ENCODE measurements at regions not wholly inside any gene's neighbourhood (a gene's known extent, or its start where the extent isn't known, plus 50 kb on each side); places are given as distances from the start of the nearest gene placed in this dataset.

DNA sequence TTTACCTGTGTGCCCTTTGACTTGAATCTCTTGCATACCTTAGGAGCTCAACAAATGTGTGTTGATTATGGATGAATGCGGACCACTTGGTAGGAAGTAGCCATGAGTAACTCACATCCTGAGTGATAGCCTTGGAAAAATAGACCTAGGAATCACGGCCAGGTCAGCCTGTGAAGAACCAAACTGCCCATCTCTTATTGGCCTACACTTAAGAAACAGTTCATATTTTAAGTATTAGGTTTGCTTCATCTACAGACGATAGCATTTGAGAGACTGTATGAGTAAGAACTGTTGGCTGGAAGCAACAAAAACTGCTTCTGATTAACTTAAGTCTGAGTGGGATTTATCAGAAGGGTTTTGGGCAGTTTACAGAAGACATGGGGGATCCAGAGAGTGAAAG is 152.5 kb upstream of the ADRA1D start:
- TF ChIP-seq, protein P1, sequence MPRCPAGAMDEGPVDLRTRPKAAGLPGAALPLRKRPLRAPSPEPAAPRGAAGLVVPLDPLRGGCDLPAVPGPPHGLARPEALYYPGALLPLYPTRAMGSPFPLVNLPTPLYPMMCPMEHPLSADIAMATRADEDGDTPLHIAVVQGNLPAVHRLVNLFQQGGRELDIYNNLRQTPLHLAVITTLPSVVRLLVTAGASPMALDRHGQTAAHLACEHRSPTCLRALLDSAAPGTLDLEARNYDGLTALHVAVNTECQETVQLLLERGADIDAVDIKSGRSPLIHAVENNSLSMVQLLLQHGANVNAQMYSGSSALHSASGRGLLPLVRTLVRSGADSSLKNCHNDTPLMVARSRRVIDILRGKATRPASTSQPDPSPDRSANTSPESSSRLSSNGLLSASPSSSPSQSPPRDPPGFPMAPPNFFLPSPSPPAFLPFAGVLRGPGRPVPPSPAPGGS (IDR thresholded peaks at IDR 0.05; ENCODE audit: borderline replicate concordance, insufficient read depth, low read depth, low read length, poor library complexity, severe bottlenecking): no peak
- TF ChIP-seq POLR2A (IDR thresholded peaks at IDR 0.05; ENCODE audit: low read depth, low read length) (no peak), SMC3 (IDR thresholded peaks at IDR 0.05; ENCODE audit: borderline replicate concordance, low read length) (no peak), EZH2 (IDR thresholded peaks at IDR 0.05; ENCODE audit: borderline replicate concordance, control insufficient read depth, low read depth, low read length) (no peak), RAD21 (IDR thresholded peaks at IDR 0.05; ENCODE audit: insufficient read depth, low read depth, low read length) (no peak), CBX3 (IDR thresholded peaks at IDR 0.05; ENCODE audit: borderline replicate concordance, low read depth) (no peak), EP300 (IDR thresholded peaks at IDR 0.05; ENCODE audit: borderline replicate concordance in 1 of 2, control insufficient read depth in 1 of 2, low read depth in 2 of 2, low read length in 2 of 2) (no peak), SUZ12 (IDR thresholded peaks at IDR 0.05; ENCODE audit: unreplicated experiment) (no peak), FOS (IDR thresholded peaks at IDR 0.05; ENCODE audit: borderline replicate concordance, extremely low read depth, insufficient read length) (no peak), BCL11A (IDR thresholded peaks at IDR 0.05; ENCODE audit: low read depth, low read length) (no peak), CBX5 (IDR thresholded peaks at IDR 0.05; ENCODE audit: low read depth) (no peak)
- TF ChIP-seq, protein P2, sequence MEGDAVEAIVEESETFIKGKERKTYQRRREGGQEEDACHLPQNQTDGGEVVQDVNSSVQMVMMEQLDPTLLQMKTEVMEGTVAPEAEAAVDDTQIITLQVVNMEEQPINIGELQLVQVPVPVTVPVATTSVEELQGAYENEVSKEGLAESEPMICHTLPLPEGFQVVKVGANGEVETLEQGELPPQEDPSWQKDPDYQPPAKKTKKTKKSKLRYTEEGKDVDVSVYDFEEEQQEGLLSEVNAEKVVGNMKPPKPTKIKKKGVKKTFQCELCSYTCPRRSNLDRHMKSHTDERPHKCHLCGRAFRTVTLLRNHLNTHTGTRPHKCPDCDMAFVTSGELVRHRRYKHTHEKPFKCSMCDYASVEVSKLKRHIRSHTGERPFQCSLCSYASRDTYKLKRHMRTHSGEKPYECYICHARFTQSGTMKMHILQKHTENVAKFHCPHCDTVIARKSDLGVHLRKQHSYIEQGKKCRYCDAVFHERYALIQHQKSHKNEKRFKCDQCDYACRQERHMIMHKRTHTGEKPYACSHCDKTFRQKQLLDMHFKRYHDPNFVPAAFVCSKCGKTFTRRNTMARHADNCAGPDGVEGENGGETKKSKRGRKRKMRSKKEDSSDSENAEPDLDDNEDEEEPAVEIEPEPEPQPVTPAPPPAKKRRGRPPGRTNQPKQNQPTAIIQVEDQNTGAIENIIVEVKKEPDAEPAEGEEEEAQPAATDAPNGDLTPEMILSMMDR (IDR thresholded peaks at IDR 0.05 in 2 of 3, conservative IDR thresholded peaks at IDR 0.05 in 1 of 3; ENCODE audit: control insufficient read depth in 2 of 3, extremely low read depth in 1 of 3, insufficient read depth in 1 of 3, low read depth in 3 of 3, low read length in 3 of 3): no peak
- TF ChIP-seq, protein P3, sequence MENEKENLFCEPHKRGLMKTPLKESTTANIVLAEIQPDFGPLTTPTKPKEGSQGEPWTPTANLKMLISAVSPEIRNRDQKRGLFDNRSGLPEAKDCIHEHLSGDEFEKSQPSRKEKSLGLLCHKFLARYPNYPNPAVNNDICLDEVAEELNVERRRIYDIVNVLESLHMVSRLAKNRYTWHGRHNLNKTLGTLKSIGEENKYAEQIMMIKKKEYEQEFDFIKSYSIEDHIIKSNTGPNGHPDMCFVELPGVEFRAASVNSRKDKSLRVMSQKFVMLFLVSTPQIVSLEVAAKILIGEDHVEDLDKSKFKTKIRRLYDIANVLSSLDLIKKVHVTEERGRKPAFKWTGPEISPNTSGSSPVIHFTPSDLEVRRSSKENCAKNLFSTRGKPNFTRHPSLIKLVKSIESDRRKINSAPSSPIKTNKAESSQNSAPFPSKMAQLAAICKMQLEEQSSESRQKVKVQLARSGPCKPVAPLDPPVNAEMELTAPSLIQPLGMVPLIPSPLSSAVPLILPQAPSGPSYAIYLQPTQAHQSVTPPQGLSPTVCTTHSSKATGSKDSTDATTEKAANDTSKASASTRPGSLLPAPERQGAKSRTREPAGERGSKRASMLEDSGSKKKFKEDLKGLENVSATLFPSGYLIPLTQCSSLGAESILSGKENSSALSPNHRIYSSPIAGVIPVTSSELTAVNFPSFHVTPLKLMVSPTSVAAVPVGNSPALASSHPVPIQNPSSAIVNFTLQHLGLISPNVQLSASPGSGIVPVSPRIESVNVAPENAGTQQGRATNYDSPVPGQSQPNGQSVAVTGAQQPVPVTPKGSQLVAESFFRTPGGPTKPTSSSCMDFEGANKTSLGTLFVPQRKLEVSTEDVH (IDR thresholded peaks at IDR 0.05; ENCODE audit: low read depth, partially characterized antibody): no peak
- TF ChIP-seq, protein P4, sequence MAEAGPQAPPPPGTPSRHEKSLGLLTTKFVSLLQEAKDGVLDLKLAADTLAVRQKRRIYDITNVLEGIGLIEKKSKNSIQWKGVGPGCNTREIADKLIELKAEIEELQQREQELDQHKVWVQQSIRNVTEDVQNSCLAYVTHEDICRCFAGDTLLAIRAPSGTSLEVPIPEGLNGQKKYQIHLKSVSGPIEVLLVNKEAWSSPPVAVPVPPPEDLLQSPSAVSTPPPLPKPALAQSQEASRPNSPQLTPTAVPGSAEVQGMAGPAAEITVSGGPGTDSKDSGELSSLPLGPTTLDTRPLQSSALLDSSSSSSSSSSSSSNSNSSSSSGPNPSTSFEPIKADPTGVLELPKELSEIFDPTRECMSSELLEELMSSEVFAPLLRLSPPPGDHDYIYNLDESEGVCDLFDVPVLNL (IDR thresholded peaks at IDR 0.05; ENCODE audit: low read depth, low read length): no peak

Measured in GM12878 (cell line).